ENCODE measurements at regions not wholly inside any gene's neighbourhood (a gene's known extent, or its start where the extent isn't known, plus 50 kb on each side); places are given as distances from the start of the nearest gene placed in this dataset.
"Not testable (repeated sequence)": the region's sequence is repeated elsewhere in the genome, so short reads cannot be mapped to it uniquely, and the experiment has no call there.

GRCh38 chr15:95152741-95153140, 921.4 kb downstream of the MCTP2 start:
- no peak for DNase-seq

DNA sequence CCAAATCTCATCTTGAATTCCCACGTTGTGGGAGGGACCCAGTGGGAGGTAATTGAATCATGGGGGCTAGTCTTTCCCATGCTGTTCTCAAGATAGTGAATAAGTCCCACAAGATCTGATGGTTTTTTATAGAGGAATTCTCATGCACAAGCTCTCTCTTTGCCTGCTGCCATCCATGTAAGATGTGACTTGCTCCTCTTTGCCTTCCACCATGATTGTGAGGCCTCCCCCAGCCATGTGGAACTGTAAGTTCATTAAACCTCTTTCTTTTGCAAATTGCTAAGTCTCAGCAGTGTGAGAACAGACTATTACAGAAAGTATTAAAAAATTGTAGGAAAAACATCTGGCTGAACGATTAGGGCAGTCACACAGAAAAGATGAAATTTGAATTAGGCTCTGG, 921.8 kb downstream of the MCTP2 start:
- not testable (repeated sequence) for DNase-seq

GRCh38 chr15:95160316-95160715, 929.0 kb downstream of the MCTP2 start:
- DNase-seq: no peak

- no peak for DNase-seq
Measured at GRCh38 chr15:95162069-95162468, 930.7 kb downstream of the MCTP2 start.

DNA sequence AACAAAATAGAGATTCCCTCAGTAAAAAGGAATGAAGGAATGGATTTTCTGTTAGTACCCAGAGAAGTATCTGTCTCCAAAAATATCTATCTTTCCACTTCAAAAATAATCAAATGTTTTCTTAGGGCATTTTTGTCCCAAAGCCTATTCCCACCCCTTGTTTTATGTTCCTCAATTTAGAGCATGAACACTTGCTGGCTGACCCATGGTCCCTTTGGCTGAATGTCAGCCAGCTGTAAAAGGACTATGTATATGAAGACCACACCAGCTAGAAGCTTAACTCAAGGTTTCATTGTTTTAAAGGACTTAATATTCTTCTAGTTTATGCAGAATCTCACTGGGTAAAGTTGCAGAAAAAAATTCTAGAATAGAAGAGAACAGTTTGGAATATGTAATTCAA, 931.2 kb downstream of the MCTP2 start:
- no peak for DNase-seq

GRCh38 chr15:95162967-95163531, 931.7 kb downstream of the MCTP2 start:
- no peak for DNase-seq

- DNase-seq: no peak
Measured at GRCh38 chr15:95168152-95168551, 936.8 kb downstream of the MCTP2 start.

GRCh38 chr15:95168951-95169431, 937.6 kb downstream of the MCTP2 start:
- DNase-seq: no peak

GRCh38 chr15:95169541-95170459, 938.4 kb downstream of the MCTP2 start:
- DNase-seq: no peak

- no peak for DNase-seq
Measured at GRCh38 chr15:95170561-95171380, 939.4 kb downstream of the MCTP2 start.

- no peak for DNase-seq
Measured at GRCh38 chr15:95171564-95171963, 940.2 kb downstream of the MCTP2 start.

DNA sequence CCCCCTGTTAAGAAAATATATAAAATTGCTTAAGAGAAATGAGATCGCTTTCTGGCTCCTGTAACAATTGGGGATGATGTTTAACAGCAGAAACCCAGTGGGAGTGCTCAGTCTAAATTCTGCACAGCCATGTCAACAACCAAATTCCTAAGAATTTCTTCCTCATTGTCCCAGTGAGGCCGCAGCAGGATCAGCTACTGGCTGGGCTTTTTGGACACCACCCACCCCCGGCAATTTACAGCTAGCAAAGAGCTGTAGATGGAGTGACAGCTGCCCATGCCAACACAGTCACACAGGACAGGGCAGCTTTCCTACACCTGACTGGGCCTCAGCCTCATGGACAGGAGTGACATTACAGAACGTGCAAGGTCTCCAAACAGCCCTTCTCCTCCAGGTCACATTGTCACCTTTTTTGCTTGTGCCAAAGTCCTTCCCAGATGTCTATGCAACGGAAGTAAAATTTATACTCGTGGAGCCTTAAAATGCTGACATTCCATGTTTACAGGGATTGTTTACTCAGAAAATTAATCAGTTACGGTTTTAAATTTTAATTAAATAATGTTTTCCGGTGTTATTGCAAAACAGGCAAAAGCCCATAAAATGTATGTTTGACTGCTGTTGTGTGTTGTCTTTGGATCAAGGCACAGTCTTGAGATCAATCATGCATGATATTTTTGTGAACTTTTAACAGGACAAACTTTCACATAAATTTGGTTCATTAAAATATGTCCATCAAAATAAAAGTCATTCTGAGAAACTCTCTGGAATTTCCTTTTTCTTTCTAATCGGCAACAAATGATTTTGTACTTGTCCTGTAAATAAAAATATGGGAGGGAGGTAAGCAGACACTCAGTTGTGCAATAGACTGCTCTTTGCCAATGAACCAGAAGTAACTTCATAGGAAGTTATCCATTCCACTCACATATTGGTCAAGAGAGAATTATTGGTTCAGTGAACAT, 943.2 kb downstream of the MCTP2 start:
- no peak for DNase-seq

- DNase-seq: no peak
Measured at GRCh38 chr15:95175914-95176658, 944.7 kb downstream of the MCTP2 start.

GRCh38 chr15:95176794-95177577, 945.6 kb downstream of the MCTP2 start:
- DNase-seq: no peak

DNA sequence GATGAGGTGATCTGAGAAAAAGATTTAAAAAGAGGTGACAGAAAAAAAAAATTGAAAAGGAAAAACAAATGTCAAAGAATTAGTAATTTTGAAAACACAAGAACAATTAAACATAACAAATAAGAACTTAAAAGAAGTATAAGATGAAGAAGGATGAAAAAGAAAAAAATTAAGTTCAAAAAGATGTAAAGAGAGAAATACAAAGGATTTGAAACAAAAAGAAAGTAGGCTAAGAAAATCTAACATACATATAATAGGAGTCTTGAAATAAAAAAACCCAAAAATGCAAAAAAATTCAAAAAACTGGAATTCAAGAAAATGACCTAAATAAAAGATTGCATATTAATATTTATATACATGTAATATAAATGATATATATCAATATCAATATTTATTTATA, 949.2 kb downstream of the MCTP2 start:
- no peak for DNase-seq

GRCh38 chr15:95182091-95182490, 950.7 kb downstream of the MCTP2 start:
- no peak for DNase-seq

GRCh38 chr15:95192923-95193322, 961.6 kb downstream of the MCTP2 start:
- DNase-seq: no peak

DNA sequence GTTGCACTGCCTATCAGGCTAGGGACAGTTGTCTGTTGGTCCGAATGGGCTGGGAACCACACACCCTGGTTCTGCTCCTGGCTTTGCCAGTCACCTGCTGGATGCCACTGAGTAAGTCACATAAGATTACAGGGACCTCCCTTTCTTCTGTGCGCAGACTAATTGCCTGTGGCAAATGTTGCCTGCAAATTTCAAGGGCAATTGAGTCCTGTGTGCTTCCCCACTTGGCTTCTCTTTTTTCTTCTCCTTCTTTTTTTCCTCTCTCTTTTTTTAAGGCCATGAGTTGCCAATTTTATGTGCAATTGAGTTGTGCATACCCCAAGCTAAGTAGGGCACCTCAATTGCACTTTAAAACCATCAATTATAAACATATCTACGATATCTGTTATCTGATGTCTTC, 963.4 kb downstream of the MCTP2 start:
- DNase-seq: no peak

- DNase-seq: no peak
Measured at GRCh38 chr15:95196176-95196915, 965.0 kb downstream of the MCTP2 start.
